Testis (tissue), 2 donors: ENCODE measurements at regions not wholly inside any gene's neighbourhood (a gene's known extent, or its start where the extent isn't known, plus 50 kb on each side); places are given as distances from the start of the nearest gene placed in this dataset.

ENCODE experiments used
- DNase-seq: peaks from one replicate; pipeline ENCODE4 v3.0.0-alpha.2; 2019
- H3K27ac ChIP-seq, 2 donors: fragments of 200-600 bp; sonication (generic); one replicate each; pipeline ENCODE4 v1.5.1; 2019
- H3K27me3 ChIP-seq: fragments of 200-600 bp; sonication (generic); one replicate; pipeline ENCODE4 v1.5.1; 2019
- H3K36me3 ChIP-seq: fragments of 200-600 bp; sonication (generic); one replicate; pipeline ENCODE4 v1.5.1; 2017; ENCODE audit warnings: low read depth; ENCODE audit errors: missing control alignments
- H3K4me1 ChIP-seq: fragments of 200-600 bp; sonication (generic); one replicate; pipeline ENCODE4 v1.5.1; 2019
- H3K4me3 ChIP-seq, 2 donors: fragments of 200-600 bp; sonication (generic); one replicate each; pipeline ENCODE4 v1.5.1; 2017 to 2019
- H3K9me3 ChIP-seq: fragments of 200-600 bp; sonication (generic); one replicate; pipeline ENCODE4 v1.5.1; 2017
- CTCF ChIP-seq, 3 experiments: fragments of 450-650 bp in 2 of 3; fragments of 200-600 bp in 1 of 3; sonication (generic) in 1 of 3; IDR thresholded peaks; one replicate each; pipeline ENCODE4 v1.5.1; 2016 to 2019; ENCODE audit warnings: antibody characterized with exemption in 3 of 3, mild to moderate bottlenecking in 2 of 3, moderate library complexity in 1 of 3
- POLR2A ChIP-seq: fragments of 450-650 bp; IDR thresholded peaks from one replicate; pipeline ENCODE4 v1.6.1; 2017; ENCODE audit warnings: antibody characterized with exemption, mild to moderate bottlenecking, moderate library complexity
- WGBS, 2 donors: methylation state at CpG; one replicate each; pipeline ENCODE4 v1.1.5; 2018; 5-methylcytosine and 5-hydroxymethylcytosine counted together
- intact Hi-C: fragments of 100-400 bp; cut with DNase I; formaldehyde crosslinking; loops from one replicate; pipeline ENCODE4 v1.15.1; 2023; ENCODE audit warnings: low total_unique reads

DNA sequence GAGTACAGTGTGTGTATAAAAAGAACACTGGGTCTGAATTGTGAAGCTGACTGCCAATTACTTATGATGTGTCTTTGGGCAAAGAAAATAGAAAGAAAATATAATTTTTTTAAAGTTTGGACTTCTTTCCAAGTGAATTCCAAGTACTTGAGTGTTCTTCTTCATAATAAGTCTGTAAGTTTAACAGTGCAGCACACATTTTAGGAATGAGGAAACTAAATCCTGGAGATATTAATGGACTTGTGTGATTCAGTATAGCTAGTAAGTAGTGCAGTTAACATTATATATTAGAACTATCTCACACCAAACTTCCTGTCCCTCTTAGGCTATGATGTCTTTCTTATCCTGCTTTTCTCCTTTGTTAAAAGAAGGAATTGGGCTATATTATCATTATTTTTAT lies 1953.8 kb downstream of the MAT2B start:
- Histone ChIP-seq H3K9me3 (no peaks in the 10 kb centered on the region), H3K27ac (no peak overlapping the region), H3K36me3 (no peaks in the 10 kb centered on the region), H3K4me1 (no peaks in the 10 kb centered on the region), H3K4me3 (no peak overlapping the region), H3K27me3 (no peaks in the 10 kb centered on the region)
- intact Hi-C loops = no loop called here
- no peak for TF ChIP-seq POLR2A
- no peak for TF ChIP-seq CTCF (IDR thresholded peaks at IDR 0.05)
- no peak for DNase-seq

- Histone ChIP-seq H3K4me3 (no peak overlapping the region), H3K36me3 (no peaks in the 10 kb centered on the region), H3K27me3 (no peaks in the 10 kb centered on the region), H3K27ac (no peak overlapping the region), H3K4me1 (no peaks in the 10 kb centered on the region), H3K9me3 (no peaks in the 10 kb centered on the region)
- TF ChIP-seq CTCF (IDR thresholded peaks at IDR 0.05) (no peak), POLR2A (no peak)
- intact Hi-C loops = no loop called here
- 79 to 82% methylated on average over 4 of the region's 4 CpGs for WGBS, 2 donors
- DNase-seq = no peak
These were observed 1955.5 kb downstream of the MAT2B start for GRCh38 chr5:165460911-165461310.

- Histone ChIP-seq H3K27me3 (no peaks in the 10 kb centered on the region), H3K36me3 (no peaks in the 10 kb centered on the region), H3K4me3 (no peak overlapping the region), H3K9me3 (no peaks in the 10 kb centered on the region), H3K4me1 (no peaks in the 10 kb centered on the region), H3K27ac (no peak overlapping the region)
- intact Hi-C loops = no loop called here
- DNase-seq = no peak
- whole genome bisulfite sequencing, 2 donors = 68 to 72% methylated on average over 3 of the region's 3 CpGs
- no peak for TF ChIP-seq CTCF (IDR thresholded peaks at IDR 0.05)
- TF ChIP-seq POLR2A = no peak
These were observed 1972.1 kb downstream of the MAT2B start for GRCh38 chr5:165477546-165477945.

DNA sequence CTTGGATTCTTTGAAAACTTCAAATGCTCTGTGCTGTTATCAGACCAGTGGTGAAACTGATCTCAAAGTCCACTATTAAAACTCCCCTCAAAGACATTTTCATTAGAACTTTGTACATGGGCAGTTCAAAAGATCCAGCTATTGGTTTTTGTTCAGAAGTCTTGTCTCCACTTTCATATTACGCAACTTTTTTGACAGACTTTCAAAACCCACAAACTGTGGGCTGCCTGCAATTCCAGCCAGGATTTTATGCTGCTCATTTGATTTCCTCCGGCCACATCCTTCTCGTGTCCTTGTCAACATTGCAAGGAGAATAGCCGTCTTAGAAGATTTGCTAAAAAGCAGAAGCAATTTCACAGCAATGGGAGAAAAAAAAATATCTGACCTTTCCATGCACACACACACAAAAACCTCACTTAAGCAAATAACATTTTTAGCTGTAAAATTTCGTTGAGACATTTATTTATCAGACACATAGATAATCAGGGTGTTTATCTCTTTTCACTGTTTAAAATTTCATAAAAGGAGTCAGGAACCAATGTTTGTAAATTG lies 1990.5 kb downstream of the MAT2B start:
- no peaks in the 10 kb centered on the region for H3K4me1 ChIP-seq
- no peak for DNase-seq
- H3K36me3 ChIP-seq = no peaks in the 10 kb centered on the region
- no peak overlapping the region for H3K4me3 ChIP-seq
- no peaks in the 10 kb centered on the region for H3K9me3 ChIP-seq
- no peaks in the 10 kb centered on the region for H3K27me3 ChIP-seq
- WGBS, 2 donors = 52 to 55% methylated on average over 5 of the region's 5 CpGs
- intact Hi-C loops = no loop called here
- TF ChIP-seq CTCF (IDR thresholded peaks at IDR 0.05) = no peak
- no peak for TF ChIP-seq POLR2A
- no peak overlapping the region for H3K27ac ChIP-seq

- DNase-seq = no peak
- intact Hi-C loops = no loop called here
- Histone ChIP-seq H3K4me3 (no peak overlapping the region), H3K4me1 (no peaks in the 10 kb centered on the region), H3K27me3 (no peaks in the 10 kb centered on the region), H3K27ac (no peak overlapping the region), H3K36me3 (no peaks in the 10 kb centered on the region), H3K9me3 (no peaks in the 10 kb centered on the region)
- TF ChIP-seq POLR2A (no peak), CTCF (IDR thresholded peaks at IDR 0.05) (peak in 1 of 3 experiments; percentile 26)
- 45 to 55% methylated on average over 5 of the region's 5 CpGs for WGBS, 2 donors
These were observed 1992.3 kb downstream of the MAT2B start for GRCh38 chr5:165497707-165498106.
